Transverse colon (tissue), 4 donors: ENCODE measurements at regions not wholly inside any gene's neighbourhood (a gene's known extent, or its start where the extent isn't known, plus 50 kb on each side); places are given as distances from the start of the nearest gene placed in this dataset.

Experiments
- DNase-seq: peaks from one replicate; pipeline ENCODE4 v3.0.0-alpha.2; 2019
- H3K27ac ChIP-seq, 4 donors: fragments of 200-600 bp; sonication (generic); 2 replicates each; pipeline ENCODE4 v1.5.1; 2016 to 2018; ENCODE audit warnings: inconsistent platforms in 4 of 4
- H3K27me3 ChIP-seq: fragments of 200-600 bp; sonication (generic); 2 replicates; pipeline ENCODE4 v1.5.1; 2017; ENCODE audit warnings: inconsistent platforms
- H3K36me3 ChIP-seq, 4 donors: fragments of 200-600 bp; sonication (generic); 2 replicates each; pipeline ENCODE4 v1.5.1; 2017 to 2019; ENCODE audit warnings: inconsistent platforms in 4 of 4
- H3K4me1 ChIP-seq, 4 donors: fragments of 200-600 bp; sonication (generic); 2 replicates each; pipeline ENCODE4 v1.5.1; 2017 to 2020; ENCODE audit warnings: inconsistent platforms in 4 of 4
- H3K4me3 ChIP-seq, 4 donors: fragments of 200-600 bp; sonication (generic); 1 replicate in 1 of 4; 2 replicates in 3 of 4; pipeline versions ENCODE4 v1.5.1 to v1.6.1; 2017 to 2019; ENCODE audit warnings: inconsistent platforms in 4 of 4
- H3K9me3 ChIP-seq, 2 donors: fragments of 200-600 bp; sonication (generic); 2 replicates each; pipeline ENCODE4 v1.5.1; 2017 to 2019; ENCODE audit warnings: inconsistent platforms in 2 of 2
- CTCF ChIP-seq, 5 experiments: fragments of 200-600 bp in 3 of 5; fragments of 450-650 bp in 2 of 5; sonication (generic) in 3 of 5; IDR thresholded peaks; 1 replicate in 2 of 5; 2 replicates in 3 of 5; pipeline ENCODE4 v1.5.1; 2016 to 2017; ENCODE audit warnings: antibody characterized with exemption in 5 of 5, inconsistent platforms in 3 of 5, mild to moderate bottlenecking in 2 of 5, moderate library complexity in 1 of 5
- EP300 ChIP-seq: sonication (generic); formaldehyde crosslinking; IDR thresholded peaks from one replicate; pipeline ENCODE4 v1.6.1; 2017; ENCODE audit warnings: antibody characterized with exemption, low read depth
- POLR2A ChIP-seq: fragments of 450-650 bp; IDR thresholded peaks from one replicate; pipeline ENCODE4 v1.6.1; 2016; ENCODE audit warnings: antibody characterized with exemption, mild to moderate bottlenecking, moderate library complexity
- POLR2AphosphoS5 ChIP-seq, 3 donors: sonication (generic); formaldehyde crosslinking; IDR thresholded peaks; one replicate each; pipeline ENCODE4 v1.6.1; 2016; ENCODE audit warnings: antibody characterized with exemption in 3 of 3
- WGBS, 2 donors: methylation state at CpG; one replicate each; pipeline ENCODE4 v1.1.5; 2018; ENCODE audit warnings: low coverage in 1 of 2; 5-methylcytosine and 5-hydroxymethylcytosine counted together
- in situ Hi-C, 4 donors: fragments of 200-750 bp; cut with MboI; loops; one replicate each; pipeline versions ENCODE4 v1.15.0 to v1.15.1; 2017; ENCODE audit warnings: low sequenced_read_pairs in 3 of 4, low pct_ligation_motif_present in 1 of 4, low pct_unique_long_range_greater_than_20kb in 1 of 4
- intact Hi-C: fragments of 100-400 bp; cut with DNase I; formaldehyde crosslinking; loops from one replicate; pipeline ENCODE4 v1.15.1; 2023; ENCODE audit warnings: low total_unique reads

GRCh38 chr2:217749008-217749407, 253.8 kb downstream of the TNS1 start:
- 65% methylated on average over 5 of the region's 5 CpGs; no CpG with 5 or more reads in 1 of the 2 donors for WGBS, 2 donors

DNA sequence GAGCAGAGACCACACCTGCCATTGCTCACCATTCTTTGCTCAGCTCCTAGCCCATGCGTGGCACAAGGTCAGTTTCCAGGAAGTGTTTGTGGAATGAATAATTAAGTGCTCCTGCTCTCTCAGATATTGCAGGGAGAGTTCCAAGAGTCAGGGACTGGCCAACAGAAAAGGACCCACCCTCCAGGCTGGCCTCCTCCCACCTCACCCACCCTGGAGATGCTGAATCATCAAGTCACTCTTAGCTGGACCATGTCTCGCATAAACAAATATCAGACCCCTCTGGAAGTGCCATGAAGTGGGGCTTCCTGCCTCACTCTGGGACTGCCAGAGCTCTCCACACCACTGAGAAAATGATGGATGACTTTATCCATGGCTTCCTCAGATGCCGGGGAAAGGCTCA, 256.0 kb downstream of the TNS1 start:
- no peaks in the 10 kb centered on the region for H3K36me3 ChIP-seq
- H3K9me3 ChIP-seq = no peaks in the 10 kb centered on the region
- no peaks in the 10 kb centered on the region for H3K27me3 ChIP-seq
- peaks cover 0 to 5% (median 0%) of the 10 kb centered on the region in 4 donors for H3K4me1 ChIP-seq
- H3K27ac ChIP-seq = no peak overlapping the region
- no peak for DNase-seq
- H3K4me3 ChIP-seq = no peak overlapping the region
- intact Hi-C loops (no loop called here), in situ Hi-C loops (no loop called here)
- WGBS, 2 donors = 67 to 86% methylated on average over 1 to 3 of the region's 3 CpGs
- no peak for TF ChIP-seq POLR2AphosphoS5 (IDR thresholded peaks at IDR 0.05)
- no peak for TF ChIP-seq CTCF (IDR thresholded peaks at IDR 0.05)
- TF ChIP-seq EP300 = no peak
- TF ChIP-seq POLR2A = no peak

More at GRCh38 chr2:217749008-217749407, 253.8 kb downstream of the TNS1 start:
- Histone ChIP-seq H3K4me1 (peaks cover 0 to 8% (median 0%) of the 10 kb centered on the region in 4 donors), H3K36me3 (no peaks in the 10 kb centered on the region), H3K4me3 (no peak overlapping the region), H3K27me3 (no peaks in the 10 kb centered on the region), H3K9me3 (no peaks in the 10 kb centered on the region), H3K27ac (no peak overlapping the region)
- no peak for DNase-seq
- TF ChIP-seq POLR2A (no peak), EP300 (no peak), POLR2AphosphoS5 (IDR thresholded peaks at IDR 0.05) (no peak), CTCF (IDR thresholded peaks at IDR 0.05) (no peak)
- in situ Hi-C loops (no loop called here), intact Hi-C loops (no loop called here)

- Histone ChIP-seq H3K9me3 (no peaks in the 10 kb centered on the region), H3K27me3 (no peaks in the 10 kb centered on the region), H3K4me1 (peaks cover 0 to 5% (median 2%) of the 10 kb centered on the region in 4 donors), H3K4me3 (no peak overlapping the region), H3K36me3 (no peaks in the 10 kb centered on the region), H3K27ac (peak overlapping the region in 1 of 4 donors; percentile 9)
- in situ Hi-C loops = no loop called here
- intact Hi-C loops = no loop called here
- WGBS, 2 donors = 71 to 77% methylated on average over 1 to 6 of the region's 6 CpGs
- no peak for DNase-seq
- TF ChIP-seq CTCF (IDR thresholded peaks at IDR 0.05) = no peak
- TF ChIP-seq POLR2AphosphoS5 (IDR thresholded peaks at IDR 0.05) = no peak
- TF ChIP-seq EP300 = no peak
- TF ChIP-seq POLR2A = no peak
These were observed 258.6 kb downstream of the TNS1 start for GRCh38 chr2:217743966-217744761.

GRCh38 chr2:217743407-217743806, 259.4 kb downstream of the TNS1 start:
- no peak overlapping the region for H3K27ac ChIP-seq
- 83% methylated on average over 2 of the region's 2 CpGs for WGBS, 2 donors
- intact Hi-C loops = no loop called here
- TF ChIP-seq POLR2A (no peak), EP300 (no peak), POLR2AphosphoS5 (IDR thresholded peaks at IDR 0.05) (no peak), CTCF (IDR thresholded peaks at IDR 0.05) (no peak)
- in situ Hi-C loops = no loop called here
- H3K36me3 ChIP-seq = no peaks in the 10 kb centered on the region
- H3K4me3 ChIP-seq = no peak overlapping the region
- H3K27me3 ChIP-seq = no peaks in the 10 kb centered on the region
- DNase-seq = no peak
- peaks cover 0 to 5% (median 2%) of the 10 kb centered on the region in 4 donors for H3K4me1 ChIP-seq
- no peaks in the 10 kb centered on the region for H3K9me3 ChIP-seq
